C4-2B (cell line): ENCODE measurements at regions not wholly inside any gene's neighbourhood (a gene's known extent, or its start where the extent isn't known, plus 50 kb on each side); places are given as distances from the start of the nearest gene placed in this dataset.

ENCODE experiments used
- CTCF ChIP-seq: fragments of 450-650 bp; conservative IDR thresholded peaks from 2 replicates; pipeline ENCODE4 v1.5.1; 2017; ENCODE audit warnings: mild to moderate bottlenecking
- ZFX ChIP-seq: fragments of 450-650 bp; IDR thresholded peaks from 2 replicates; pipeline ENCODE4 v1.6.1; 2017

GRCh38 chr4:56737666-56738065 lies 56.6 kb upstream of the HOPX start:
- TF ChIP-seq CTCF (no peak), ZFX (no peak)
